NCI-H2196 treated with DMSO at 0.1 percent for 48 hours (cell line): ENCODE measurements at regions not wholly inside any gene's neighbourhood (a gene's known extent, or its start where the extent isn't known, plus 50 kb on each side); places are given as distances from the start of the nearest gene placed in this dataset.

Experiments
- DNase-seq: peaks from one replicate; lab custom pipeline; 2025; ENCODE audit not compliant: unreplicated experiment; lab: John Stamatoyannopoulos, UW

- no peak for DNase-seq
Measured at GRCh38 chr19:33946535-33947264, 150.0 kb downstream of the KCTD15 start.

- no peak for DNase-seq
Measured at GRCh38 chr19:33947265-33947964, 150.7 kb downstream of the KCTD15 start.

GRCh38 chr19:33948651-33949335 is 152.1 kb downstream of the KCTD15 start:
- DNase-seq = no peak

- no peak for DNase-seq
Measured at GRCh38 chr19:33950091-33950750, 153.6 kb downstream of the KCTD15 start.

DNA sequence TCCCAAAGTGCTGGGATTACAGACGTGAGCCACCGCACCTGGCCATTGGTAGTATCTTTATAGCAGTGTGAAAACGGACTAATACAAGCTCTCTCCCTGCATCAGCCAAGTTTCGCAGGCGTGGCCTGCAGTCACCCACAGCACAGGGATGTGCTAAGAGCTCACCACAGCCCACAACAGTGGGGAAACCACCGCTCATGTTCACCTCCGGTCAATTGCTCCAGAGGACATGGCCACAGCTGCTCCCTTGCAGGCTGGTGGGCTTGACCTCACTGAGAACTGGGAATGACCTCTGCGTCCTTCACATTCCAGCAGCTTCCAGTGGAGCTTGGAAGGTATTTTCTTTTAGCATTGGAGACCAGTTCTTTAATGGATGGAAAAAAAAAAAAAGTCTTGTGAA is 156.4 kb downstream of the KCTD15 start:
- no peak for DNase-seq

DNA sequence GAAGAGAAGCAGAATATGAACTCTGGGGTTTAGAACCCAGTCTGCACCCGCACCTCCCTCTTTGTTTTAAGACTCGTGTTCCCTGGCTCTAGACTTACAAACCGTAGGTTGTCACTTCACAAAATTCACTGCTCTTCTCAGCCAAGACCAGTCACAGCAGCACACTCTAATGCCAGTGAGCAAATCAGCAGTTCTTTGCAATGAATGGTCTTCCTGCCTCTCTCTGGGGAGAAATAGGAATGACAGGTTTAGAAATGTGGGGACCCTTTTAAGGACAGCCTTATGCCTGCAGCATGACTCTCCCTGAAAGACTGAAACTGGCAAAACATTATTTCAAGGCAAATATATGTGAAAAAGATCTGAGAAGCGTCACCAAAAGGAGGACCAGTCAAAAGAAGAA is 156.9 kb downstream of the KCTD15 start:
- no peak for DNase-seq

GRCh38 chr19:33954686-33955085 is 158.0 kb downstream of the KCTD15 start:
- no peak for DNase-seq

DNA sequence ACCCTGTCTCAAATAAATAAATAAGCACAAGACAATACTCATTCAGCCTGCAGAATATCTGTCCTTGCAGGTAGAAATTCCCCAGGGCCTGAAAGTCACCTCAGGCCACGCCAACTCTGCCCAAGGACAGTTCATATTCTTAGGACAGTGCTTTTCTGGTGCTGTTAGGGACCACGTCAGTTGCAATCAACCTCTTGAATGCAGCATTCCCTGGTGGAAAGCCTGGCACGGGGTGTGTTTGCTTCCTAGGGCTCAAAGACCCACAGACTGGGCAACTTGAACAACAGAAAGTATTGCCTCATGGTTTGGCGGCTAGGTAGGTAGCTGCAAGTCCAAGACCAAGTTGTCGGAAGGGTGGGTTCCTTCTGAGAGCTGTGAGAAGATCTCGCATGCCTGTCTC is 160.3 kb downstream of the KCTD15 start:
- DNase-seq = no peak

- no peak for DNase-seq
Measured at GRCh38 chr19:33957804-33958203, 161.1 kb downstream of the KCTD15 start.

DNA sequence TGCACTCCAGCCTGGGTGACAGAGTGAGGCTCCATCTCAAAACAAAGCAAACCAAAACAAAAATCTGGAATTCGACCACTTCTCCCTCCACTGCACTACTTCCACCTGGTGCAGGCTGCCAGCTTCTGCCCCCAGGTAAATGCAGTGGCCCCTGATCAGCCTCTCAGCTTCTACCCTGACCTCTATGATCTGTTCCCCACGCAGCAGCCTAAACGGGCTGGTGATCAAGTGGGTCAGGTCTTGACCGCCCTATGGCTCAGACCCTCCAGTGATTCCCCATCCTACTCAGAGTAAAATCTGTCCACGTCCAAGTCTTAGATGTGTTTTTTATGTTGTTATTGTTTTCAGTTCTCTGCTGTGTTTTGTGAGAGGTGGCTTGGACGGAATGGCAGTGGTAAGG is 163.9 kb downstream of the KCTD15 start:
- DNase-seq = no peak

- DNase-seq = no peak
Measured at GRCh38 chr19:33962161-33962560, 165.5 kb downstream of the KCTD15 start.

GRCh38 chr19:33963514-33963913 is 166.8 kb downstream of the KCTD15 start:
- no peak for DNase-seq

- no peak for DNase-seq
Measured at GRCh38 chr19:33971073-33971472, 174.4 kb downstream of the KCTD15 start.

- no peak for DNase-seq
Measured at GRCh38 chr19:33977756-33978685, 181.4 kb downstream of the KCTD15 start.

- no peak for DNase-seq
Measured at GRCh38 chr19:33982706-33983105, 186.0 kb downstream of the KCTD15 start.

DNA sequence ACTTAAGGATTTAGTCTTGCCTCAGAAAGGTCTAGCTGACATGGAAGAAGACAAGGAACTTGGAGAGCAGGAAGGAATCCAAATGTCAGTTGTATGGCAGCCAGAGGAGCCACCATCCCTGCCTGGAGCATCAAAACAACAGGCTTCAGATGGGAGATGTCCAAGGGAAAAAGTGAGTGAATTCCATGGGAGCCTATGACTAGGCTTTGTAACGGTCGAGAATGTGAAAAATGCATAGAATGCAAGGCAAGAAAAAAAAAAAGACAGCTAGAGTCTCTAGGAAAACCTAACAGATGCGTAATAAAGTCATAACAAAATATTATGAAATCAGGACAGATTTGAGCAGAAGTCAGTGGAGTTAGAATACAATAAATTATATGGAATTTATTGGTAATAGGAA is 183.7 kb upstream of the LSM14A start:
- DNase-seq = no peak

GRCh38 chr19:33997690-33998089 is 174.6 kb upstream of the LSM14A start:
- no peak for DNase-seq

DNA sequence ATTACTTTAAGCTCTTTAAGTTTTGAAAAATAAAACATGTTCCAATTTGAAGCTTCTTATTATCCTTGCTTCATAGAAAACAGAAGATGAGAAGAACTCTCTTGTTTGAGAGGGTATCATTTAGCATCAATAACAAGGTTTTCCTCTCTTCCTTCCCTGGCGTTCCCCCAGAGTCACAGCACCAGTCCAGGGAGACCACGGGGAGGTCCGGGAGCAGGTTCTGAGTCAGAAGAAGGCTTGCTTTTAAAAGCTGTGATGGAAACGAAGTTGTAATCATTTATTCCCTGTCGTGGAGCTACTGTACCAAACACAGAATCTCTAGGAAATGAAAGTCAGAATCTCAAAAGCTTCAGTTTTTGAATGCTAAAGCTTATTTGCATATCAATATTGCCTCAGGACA is 174.0 kb upstream of the LSM14A start:
- DNase-seq = no peak

DNA sequence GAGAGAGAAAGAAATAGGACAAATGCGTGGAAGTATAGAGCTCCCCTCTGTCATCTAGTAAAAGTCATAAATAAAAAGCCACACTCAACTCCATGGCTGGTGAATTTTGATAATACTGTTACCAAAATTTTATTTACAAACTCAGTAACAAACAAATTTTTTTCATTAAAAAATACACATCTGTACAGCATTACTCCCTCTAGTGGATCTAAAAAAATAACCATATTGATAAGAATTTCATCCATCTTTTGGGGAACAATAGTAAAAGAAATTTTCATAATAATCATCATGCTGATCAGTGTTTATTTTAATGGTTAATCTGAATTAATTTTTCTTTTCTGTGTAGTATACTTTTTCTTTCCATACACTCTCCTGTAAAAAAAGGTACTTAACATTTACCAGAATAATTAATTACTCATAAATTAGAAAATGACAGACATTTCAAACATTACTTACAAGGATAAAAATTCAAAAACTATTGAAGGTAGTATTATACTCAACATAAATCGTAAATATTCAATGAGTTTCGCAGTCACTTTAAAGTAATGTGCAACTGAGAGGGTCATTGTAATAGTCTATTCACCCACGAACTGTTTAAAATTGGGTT is 173.5 kb upstream of the LSM14A start:
- no peak for DNase-seq

DNA sequence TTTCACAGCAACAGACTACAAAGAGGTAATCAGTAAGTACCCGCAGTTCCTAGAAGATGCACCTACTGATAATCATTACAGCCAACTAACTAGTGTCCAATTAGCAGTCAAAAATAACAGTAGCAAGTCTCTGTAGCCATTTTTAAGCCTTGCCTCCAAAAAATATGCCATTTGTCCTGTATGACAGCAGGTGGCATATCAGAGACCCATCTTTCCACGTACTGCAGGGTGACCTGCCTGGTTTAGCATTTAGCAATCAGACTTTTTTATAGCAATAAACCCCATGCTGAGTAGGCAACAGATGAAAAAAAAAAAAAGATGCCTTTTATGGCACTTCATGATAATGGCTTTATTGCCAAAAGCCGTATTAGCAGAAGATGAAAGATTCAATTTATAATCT is 155.3 kb upstream of the LSM14A start:
- no peak for DNase-seq
